K562 (cell line): ENCODE measurements at regions not wholly inside any gene's neighbourhood (a gene's known extent, or its start where the extent isn't known, plus 50 kb on each side); places are given as distances from the start of the nearest gene placed in this dataset.

ENCODE experiments used
- ATAC-seq: fragments of 200-7000 bp; cut with Tn5 transposase; 3 replicates; pipeline ENCODE4 v1.9.1; 2020; ENCODE audit warnings: moderate library complexity
- BruUV-seq: library from RNA; stranded (reverse); fragments of 400-500 nt; replicated peaks from 2 replicates; lab custom pipeline; 2021; lab: Mats Ljungman, UMichigan
- CTCF ChIA-PET: fragments of 300-600 bp; formaldehyde crosslinking; extraction: SDS; loops from one replicate; lab custom pipeline; 2021; ENCODE audit warnings: low intra/inter-chr PET ratio; lab: Yijun Ruan, JAX
- POLR2A ChIA-PET: fragments of 300-600, 350-650 bp; sonication (Branson Sonifier 250); formaldehyde crosslinking; extraction: SDS; loops from one replicate; lab custom pipeline; 2021; ENCODE audit warnings: antibody characterized with exemption, inconsistent platforms; lab: Yijun Ruan, JAX
- DNase-seq, 4 experiments: peaks; one replicate each; pipeline versions ENCODE4 v3.0.0 to v3.0.0-alpha.2; 2011 to 2018; ENCODE audit warnings: low spot score in 3 of 4, mixed read lengths in 3 of 4; ENCODE audit errors: extremely low read depth in 1 of 4
- FAIRE-seq: peaks from 2 replicates; lab custom pipeline; 2011; peaks lifted over from hg19 to GRCh38; lab: Jason Lieb, UNC
- H2AFZ ChIP-seq: 2 replicates; pipeline ENCODE4 v1.6.0; 2011; ENCODE audit warnings: low read depth, low read length, control low read depth, inconsistent platforms
- H3K27ac ChIP-seq: fragments of 200-600 bp; 3 replicates; pipeline ENCODE4 v1.8.0; 2011; ENCODE audit warnings: low read depth, mild to moderate bottlenecking, control low read depth, inconsistent platforms, low read length, moderate library complexity, mixed read lengths; ENCODE audit errors: extremely low read depth
- H3K27me3 ChIP-seq, 2 experiments: fragments of 300-600 bp in 1 of 2; 2 replicates in 1 of 2; 3 replicates in 1 of 2; pipeline versions ENCODE4 v1.6.0 to v1.8.0; 2011; ENCODE audit warnings: inconsistent platforms in 2 of 2, low read length in 2 of 2, mild to moderate bottlenecking in 1 of 2, mixed read lengths in 1 of 2, moderate library complexity in 1 of 2; ENCODE audit not compliant: control insufficient read depth in 2 of 2, insufficient read depth in 2 of 2
- H3K36me3 ChIP-seq: fragments of 300-600 bp; 3 replicates; pipeline ENCODE4 v1.8.0; 2011; ENCODE audit warnings: mild to moderate bottlenecking, low read length, inconsistent platforms; ENCODE audit not compliant: control insufficient read depth, insufficient read depth
- H3K4me1 ChIP-seq, 2 experiments: fragments of 200-600 bp in 1 of 2; replicated peaks in 1 of 2; 2 replicates in 1 of 2; 3 replicates in 1 of 2; pipeline versions ENCODE4 v1.5.1 to v1.8.0; 2011; ENCODE audit warnings: inconsistent platforms in 2 of 2, low read length in 2 of 2, mild to moderate bottlenecking in 1 of 2, mixed read lengths in 1 of 2, moderate library complexity in 1 of 2; ENCODE audit not compliant: control insufficient read depth in 2 of 2, insufficient read depth in 2 of 2
- H3K4me2 ChIP-seq: 2 replicates; pipeline ENCODE4 v1.6.1; 2011; ENCODE audit warnings: low read length, control low read depth, inconsistent platforms, mixed read lengths; ENCODE audit not compliant: insufficient read depth
- H3K4me3 ChIP-seq: fragments of 200-600 bp; sonication (generic), shearing (Covaris generic); 2 replicates; pipeline ENCODE4 v1.5.1; 2016; ENCODE audit warnings: control low read depth, inconsistent platforms
- H3K79me2 ChIP-seq: fragments of 200-600 bp; 3 replicates; pipeline ENCODE4 v1.8.0; 2011; ENCODE audit warnings: low read length, inconsistent platforms; ENCODE audit not compliant: control insufficient read depth, insufficient read depth
- H3K9ac ChIP-seq, 2 experiments: 2 replicates each; pipeline versions ENCODE4 v1.6.0 to v1.6.1; 2011; ENCODE audit warnings: low read depth in 2 of 2, low read length in 2 of 2, control low read depth in 1 of 2, inconsistent platforms in 1 of 2, mild to moderate bottlenecking in 1 of 2, mixed read lengths in 1 of 2; ENCODE audit not compliant: insufficient read depth in 1 of 2
- H3K9me1 ChIP-seq: one replicate; pipeline ENCODE4 v1.6.0; 2011; ENCODE audit warnings: inconsistent platforms, mild to moderate bottlenecking, low read length, moderate library complexity; ENCODE audit not compliant: control insufficient read depth, insufficient read depth
- H3K9me3 ChIP-seq: replicated peaks from 2 replicates; pipeline ENCODE4 v1.5.1; 2011; ENCODE audit warnings: low read depth, low read length, inconsistent platforms; ENCODE audit not compliant: control insufficient read depth, insufficient read depth
- H4K20me1 ChIP-seq: replicated peaks from 2 replicates; pipeline ENCODE4 v1.6.1; 2011; ENCODE audit warnings: low read length, inconsistent platforms, mixed read lengths; ENCODE audit not compliant: control insufficient read depth, insufficient read depth
- BRD4 ChIP-seq: fragments of 200-600 bp; sonication (generic); IDR thresholded peaks from 2 replicates; pipeline ENCODE4 v1.6.1; 2017; ENCODE audit warnings: inconsistent platforms
- E4F1 ChIP-seq: fragments of 250-450 bp; sonication (Bioruptor Pico); IDR thresholded peaks from 2 replicates; pipeline ENCODE4 v1.5.0; 2021; ENCODE audit warnings: mild to moderate bottlenecking, borderline replicate concordance
- JUN ChIP-seq, 2 experiments: sonication (generic) in 1 of 2; formaldehyde crosslinking in 1 of 2; IDR thresholded peaks; 2 replicates each; pipeline versions ENCODE4 v1.6.1 to v1.8.0; 2012 to 2022; ENCODE audit warnings: borderline replicate concordance in 2 of 2, mild to moderate bottlenecking in 2 of 2, improper control_type of control experiment in 1 of 2, low read depth in 1 of 2, low read length in 1 of 2, missing genetic modification reagents in 1 of 2
- KHSRP ChIP-seq: fragments of 450-650 bp; IDR thresholded peaks from 2 replicates; pipeline ENCODE4 v1.6.1; 2017
- KLF16 ChIP-seq: IDR thresholded peaks from 2 replicates; pipeline ENCODE4 v1.6.1; 2016; ENCODE audit warnings: antibody characterized with exemption
- NFXL1 ChIP-seq: fragments of 450-650 bp; formaldehyde crosslinking; IDR thresholded peaks from 2 replicates; pipeline ENCODE4 v1.4.0; 2021; ENCODE audit warnings: mild to moderate bottlenecking
- ZMIZ1 ChIP-seq, 2 experiments: fragments of 150-350 bp in 1 of 2; IDR thresholded peaks; 2 replicates each; pipeline ENCODE4 v1.6.1; 2012 to 2016; ENCODE audit warnings: low read depth in 2 of 2, low read length in 2 of 2, mild to moderate bottlenecking in 1 of 2, moderate library complexity in 1 of 2
- ZNF318 ChIP-seq, 2 experiments: fragments of 450-650 bp; IDR thresholded peaks; 2 replicates each; pipeline ENCODE4 v1.6.1; 2016; ENCODE audit warnings: mild to moderate bottlenecking in 2 of 2, borderline replicate concordance in 1 of 2, low read depth in 1 of 2, moderate library complexity in 1 of 2
- WGBS: fragments of 100-300 bp; shearing (Covaris generic); methylation state at CpG from one replicate; pipeline ENCODE4 v1.1.6; 2016; ENCODE audit warnings: low coverage, mixed read lengths; ENCODE audit not compliant: insufficient coverage; ENCODE audit errors: missing lambda C conversion rate; 5-methylcytosine and 5-hydroxymethylcytosine counted together
- in situ Hi-C: fragments of 300-500 bp; cut with MboI; formaldehyde crosslinking; loops from 4 replicates; pipeline ENCODE4 v1.15.0; 2018; ENCODE audit warnings: inconsistent platforms, mixed read lengths
- intact Hi-C: fragments of 100-400 bp; cut with micrococcal nuclease; formaldehyde crosslinking; loops from 2 replicates; pipeline ENCODE4 v1.14.2; 2022

- Histone ChIP-seq H3K4me3 (no peak overlapping the region), H3K4me1 (no peaks in the 10 kb centered on the region), H3K9me1 (no peaks in the 10 kb centered on the region), H3K27me3 (no peaks in the 10 kb centered on the region), H3K9ac (no peak overlapping the region), H3K36me3 (no peaks in the 10 kb centered on the region), H3K27ac (no peak overlapping the region), H2AFZ (no peak overlapping the region), H3K4me2 (no peak overlapping the region), H3K9me3 (no peaks in the 10 kb centered on the region), H4K20me1 (no peaks in the 10 kb centered on the region), H3K79me2 (no peaks in the 10 kb centered on the region)
- no peak for FAIRE-seq
- ChIA-PET CTCF (no interaction called here), POLR2A (no interaction called here)
- no peak for ATAC-seq
- intact Hi-C loops, result no loop called here
- DNase-seq, result no peak
- 0% methylated on average over 2 of the region's 2 CpGs for WGBS
- BruUV-seq, result no TSS peak
- in situ Hi-C loops, result no loop called here
- TF ChIP-seq ZNF318 (IDR thresholded peaks at IDR 0.05; ENCODE audit: borderline replicate concordance in 1 of 2, low read depth in 1 of 2) (no peak), JUN (IDR thresholded peaks at IDR 0.05; ENCODE audit: borderline replicate concordance, low read depth, low read length) (no peak), JUN (CRISPR knock-in tag; IDR thresholded peaks at IDR 0.05; ENCODE audit: borderline replicate concordance) (no peak), KHSRP (no peak), NFXL1 (CRISPR knock-in tag) (no peak), E4F1 (CRISPR knock-in tag) (no peak), ZMIZ1 (IDR thresholded peaks at IDR 0.05; ENCODE audit: low read depth in 2 of 2, low read length in 2 of 2) (no peak), KLF16 (no peak), BRD4 (no peak)
These were observed 174.1 kb downstream of the FAM181B start for GRCh38 chr11:82559609-82560008.
